CD4-positive, alpha-beta memory T cell (primary cell): ENCODE measurements at regions not wholly inside any gene's neighbourhood (a gene's known extent, or its start where the extent isn't known, plus 50 kb on each side); places are given as distances from the start of the nearest gene placed in this dataset.

ENCODE experiments used
- CTCF ChIA-PET: fragments of 350-600 bp; sonication (Branson Sonifier 250); formaldehyde crosslinking; loops from one replicate; lab custom pipeline; 2021; ENCODE audit warnings: inconsistent platforms; ENCODE audit not compliant: partially characterized antibody; lab: Charles Lee
- POLR2A ChIA-PET: fragments of 350-600 bp; sonication (Branson Sonifier 250); formaldehyde crosslinking; loops from one replicate; lab custom pipeline; 2021; ENCODE audit not compliant: partially characterized antibody; lab: Charles Lee
- DNase-seq, 5 donors: peaks; one replicate each; pipeline versions ENCODE4 v3.0.0 to v3.0.0-alpha.2; 2020 to 2022; ENCODE audit warnings: mixed read lengths in 1 of 5
- H3K27ac ChIP-seq: one replicate; pipeline ENCODE4 v1.7.0; 2013; ENCODE audit warnings: low read depth, low read length
- H3K27me3 ChIP-seq: 2 replicates; pipeline ENCODE4 v1.7.0; 2013; ENCODE audit warnings: mild to moderate bottlenecking, low read length, moderate library complexity; ENCODE audit not compliant: insufficient read depth
- H3K36me3 ChIP-seq: 2 replicates; pipeline ENCODE4 v1.7.0; 2013; ENCODE audit warnings: mild to moderate bottlenecking, low read length, moderate library complexity; ENCODE audit not compliant: insufficient read depth
- H3K4me1 ChIP-seq: 2 replicates; pipeline ENCODE4 v1.7.0; 2013; ENCODE audit warnings: mild to moderate bottlenecking, low read length, moderate library complexity; ENCODE audit not compliant: insufficient read depth
- H3K4me3 ChIP-seq, 2 donors: one replicate each; pipeline ENCODE4 v1.7.0; 2013; ENCODE audit warnings: low read length in 2 of 2, mild to moderate bottlenecking in 1 of 2
- H3K9me3 ChIP-seq, 2 donors: one replicate each; pipeline ENCODE4 v1.7.0; 2013; ENCODE audit warnings: low read length in 2 of 2, control low read depth in 1 of 2; ENCODE audit not compliant: control insufficient read depth in 1 of 2
- H3K27ac Mint-ChIP-seq, 7 donors: one replicate each; pipeline ENCODE4 v1.8.0; 2020 to 2021; ENCODE audit warnings: mixed read lengths in 7 of 7, mild to moderate bottlenecking in 6 of 7, inconsistent platforms in 3 of 7, moderate library complexity in 3 of 7
- H3K27me3 Mint-ChIP-seq, 2 donors: one replicate each; pipeline ENCODE4 v1.8.0; 2020 to 2021; ENCODE audit warnings: mixed read lengths in 2 of 2
- H3K36me3 Mint-ChIP-seq, 2 donors: one replicate each; pipeline ENCODE4 v1.8.0; 2020 to 2021; ENCODE audit warnings: mixed read lengths in 2 of 2, inconsistent platforms in 1 of 2, mild to moderate bottlenecking in 1 of 2
- H3K4me1 Mint-ChIP-seq, 4 donors: one replicate each; pipeline ENCODE4 v1.8.0; 2020 to 2021; ENCODE audit warnings: mixed read lengths in 4 of 4, mild to moderate bottlenecking in 1 of 4
- H3K4me3 Mint-ChIP-seq, 8 donors: one replicate each; pipeline ENCODE4 v1.8.0; 2020 to 2021; ENCODE audit warnings: mixed read lengths in 8 of 8, mild to moderate bottlenecking in 7 of 8, moderate library complexity in 6 of 8, inconsistent platforms in 3 of 8
- H3K9me3 Mint-ChIP-seq, 8 donors: one replicate each; pipeline ENCODE4 v1.8.0; 2020 to 2021; ENCODE audit warnings: mixed read lengths in 8 of 8, mild to moderate bottlenecking in 5 of 8, inconsistent platforms in 3 of 8, moderate library complexity in 1 of 8
- intact Hi-C: fragments of 100-400 bp; cut with micrococcal nuclease; formaldehyde crosslinking; loops from one replicate; pipeline ENCODE4 v1.15.1; 2023

GRCh38 chr11:45444796-45445195 is 158.7 kb upstream of the SYT13 start:
- DNase-seq, result no peak
- Histone ChIP-seq H3K27ac (no peak overlapping the region), H3K4me3 (no peak overlapping the region), H3K36me3 (no peaks in the 10 kb centered on the region), H3K4me1 (no peaks in the 10 kb centered on the region), H3K27me3 (no peaks in the 10 kb centered on the region), H3K9me3 (peaks cover 0 to under 1% of the 10 kb centered on the region in 2 donors)
- ChIA-PET CTCF (interaction anchor here (0.8 kb wide), 1 partner anchor 1351 kb away, joined by 3 read pairs; no protein-coding TSS in a partner anchor), POLR2A (no interaction called here)
- H3K9me3 Mint-ChIP-seq, result peaks cover 0 to 8% (median 5%) of the 10 kb centered on the region in 8 donors
- H3K36me3 Mint-ChIP-seq, result no peaks in the 10 kb centered on the region
- H3K4me1 Mint-ChIP-seq, result no peaks in the 10 kb centered on the region
- no peak overlapping the region for H3K27ac Mint-ChIP-seq
- intact Hi-C loops, result no loop called here
- H3K4me3 Mint-ChIP-seq, result no peak overlapping the region
- peaks cover 11 to 16% of the 10 kb centered on the region in 2 donors for H3K27me3 Mint-ChIP-seq

GRCh38 chr11:45440111-45440510 is 154.0 kb upstream of the SYT13 start:
- Histone ChIP-seq H3K4me1 (no peaks in the 10 kb centered on the region), H3K9me3 (peaks cover 0 to 3% of the 10 kb centered on the region in 2 donors), H3K27ac (no peak overlapping the region), H3K4me3 (no peak overlapping the region), H3K36me3 (no peaks in the 10 kb centered on the region), H3K27me3 (no peaks in the 10 kb centered on the region)
- Mint-ChIP-seq H3K4me1 (no peaks in the 10 kb centered on the region), H3K9me3 (peaks cover 0 to 23% (median 12%) of the 10 kb centered on the region in 8 donors), H3K4me3 (no peak overlapping the region), H3K27ac (no peak overlapping the region), H3K36me3 (no peaks in the 10 kb centered on the region), H3K27me3 (peaks cover 16 to 19% of the 10 kb centered on the region in 2 donors)
- intact Hi-C loops, result no loop called here
- POLR2A ChIA-PET, result no interaction called here
- CTCF ChIA-PET, result no interaction called here
- DNase-seq, result no peak

GRCh38 chr11:45436966-45437365 is 150.8 kb upstream of the SYT13 start:
- no peaks in the 10 kb centered on the region for H3K4me1 Mint-ChIP-seq
- Histone ChIP-seq H3K27me3 (no peaks in the 10 kb centered on the region), H3K4me1 (no peaks in the 10 kb centered on the region), H3K9me3 (peaks cover 0 to 3% of the 10 kb centered on the region in 2 donors), H3K27ac (no peak overlapping the region), H3K4me3 (no peak overlapping the region), H3K36me3 (no peaks in the 10 kb centered on the region)
- CTCF ChIA-PET, result no interaction called here
- no peak for DNase-seq
- no peaks in the 10 kb centered on the region for H3K36me3 Mint-ChIP-seq
- POLR2A ChIA-PET, result no interaction called here
- intact Hi-C loops, result no loop called here
- H3K27ac Mint-ChIP-seq, result no peak overlapping the region
- peaks cover 0 to 23% (median 12%) of the 10 kb centered on the region in 8 donors for H3K9me3 Mint-ChIP-seq
- peaks cover 10 to 13% of the 10 kb centered on the region in 2 donors for H3K27me3 Mint-ChIP-seq
- no peak overlapping the region for H3K4me3 Mint-ChIP-seq

- ChIA-PET POLR2A (no interaction called here), CTCF (no interaction called here)
- Mint-ChIP-seq H3K27ac (no peak overlapping the region), H3K36me3 (no peaks in the 10 kb centered on the region), H3K9me3 (peaks cover 0 to 23% (median 12%) of the 10 kb centered on the region in 8 donors), H3K4me3 (no peak overlapping the region), H3K27me3 (peaks cover 7 to 14% of the 10 kb centered on the region in 2 donors), H3K4me1 (no peaks in the 10 kb centered on the region)
- intact Hi-C loops, result no loop called here
- Histone ChIP-seq H3K36me3 (no peaks in the 10 kb centered on the region), H3K9me3 (peaks cover 0 to 3% of the 10 kb centered on the region in 2 donors), H3K27me3 (no peaks in the 10 kb centered on the region), H3K4me1 (no peaks in the 10 kb centered on the region), H3K4me3 (no peak overlapping the region), H3K27ac (no peak overlapping the region)
- no peak for DNase-seq
Measured at GRCh38 chr11:45436118-45436517, 150.0 kb upstream of the SYT13 start.

GRCh38 chr11:45435706-45436105 is 149.6 kb upstream of the SYT13 start:
- Mint-ChIP-seq H3K9me3 (peaks cover 0 to 23% (median 12%) of the 10 kb centered on the region in 8 donors), H3K4me3 (no peak overlapping the region), H3K27ac (no peak overlapping the region)

GRCh38 chr11:45432910-45433309 is 146.8 kb upstream of the SYT13 start:
- Mint-ChIP-seq H3K27me3 (peaks cover 9 to 21% of the 10 kb centered on the region in 2 donors), H3K4me1 (no peaks in the 10 kb centered on the region), H3K9me3 (peaks cover 0 to 6% (median 0%) of the 10 kb centered on the region in 8 donors), H3K4me3 (no peak overlapping the region), H3K27ac (no peak overlapping the region), H3K36me3 (no peaks in the 10 kb centered on the region)
- Histone ChIP-seq H3K4me3 (no peak overlapping the region), H3K9me3 (no peaks in the 10 kb centered on the region), H3K4me1 (no peaks in the 10 kb centered on the region), H3K27me3 (no peaks in the 10 kb centered on the region), H3K27ac (no peak overlapping the region), H3K36me3 (no peaks in the 10 kb centered on the region)
- ChIA-PET POLR2A (no interaction called here), CTCF (no interaction called here)
- DNase-seq, result no peak
- intact Hi-C loops, result no loop called here

More at GRCh38 chr11:45435706-45436105, 149.6 kb upstream of the SYT13 start:
- H3K4me1 ChIP-seq, result no peaks in the 10 kb centered on the region
- ChIA-PET CTCF (no interaction called here), POLR2A (no interaction called here)
- H3K27me3 Mint-ChIP-seq, result peaks cover 5 to 14% of the 10 kb centered on the region in 2 donors
- H3K36me3 Mint-ChIP-seq, result no peaks in the 10 kb centered on the region
- no peaks in the 10 kb centered on the region for H3K36me3 ChIP-seq
- intact Hi-C loops, result no loop called here
- no peak for DNase-seq
- H3K9me3 ChIP-seq, result peaks cover 0 to 3% of the 10 kb centered on the region in 2 donors
- H3K27ac ChIP-seq, result no peak overlapping the region
- no peaks in the 10 kb centered on the region for H3K27me3 ChIP-seq
- H3K4me3 ChIP-seq, result no peak overlapping the region
- H3K4me1 Mint-ChIP-seq, result no peaks in the 10 kb centered on the region

GRCh38 chr11:45432100-45432499 is 146.0 kb upstream of the SYT13 start:
- H3K27ac ChIP-seq, result no peak overlapping the region
- Mint-ChIP-seq H3K27me3 (peaks cover 9 to 21% of the 10 kb centered on the region in 2 donors), H3K4me3 (no peak overlapping the region), H3K4me1 (no peaks in the 10 kb centered on the region), H3K27ac (no peak overlapping the region), H3K9me3 (peaks cover 0 to 2% (median 0%) of the 10 kb centered on the region in 8 donors), H3K36me3 (no peaks in the 10 kb centered on the region)
- ChIA-PET CTCF (no interaction called here), POLR2A (no interaction called here)
- H3K36me3 ChIP-seq, result no peaks in the 10 kb centered on the region
- intact Hi-C loops, result no loop called here
- H3K4me1 ChIP-seq, result no peaks in the 10 kb centered on the region
- H3K9me3 ChIP-seq, result no peaks in the 10 kb centered on the region
- no peak for DNase-seq
- H3K4me3 ChIP-seq, result no peak overlapping the region
- no peaks in the 10 kb centered on the region for H3K27me3 ChIP-seq
